Ovary (tissue), 3 donors: ENCODE measurements at regions not wholly inside any gene's neighbourhood (a gene's known extent, or its start where the extent isn't known, plus 50 kb on each side); places are given as distances from the start of the nearest gene placed in this dataset.

ENCODE experiments used
- EP300 ChIP-seq: sonication (generic); formaldehyde crosslinking; IDR thresholded peaks from one replicate; pipeline ENCODE4 v1.6.1; 2017; ENCODE audit warnings: antibody characterized with exemption
- POLR2A ChIP-seq: fragments of 450-650 bp; IDR thresholded peaks from one replicate; pipeline ENCODE4 v1.6.1; 2017; ENCODE audit warnings: antibody characterized with exemption, mild to moderate bottlenecking, moderate library complexity
- TF ChIP-seq, protein P1 (sequence below), 3 donors: fragments of 450-650 bp in 2 of 3; fragments of 200-600 bp in 1 of 3; IDR thresholded peaks; one replicate each; pipeline versions ENCODE4 v1.5.1 to v1.8.0; 2016 to 2022; ENCODE audit warnings: antibody characterized with exemption in 3 of 3, mild to moderate bottlenecking in 1 of 3
- donor health status: DM: no; HTN: no; CAD: no.

DNA sequence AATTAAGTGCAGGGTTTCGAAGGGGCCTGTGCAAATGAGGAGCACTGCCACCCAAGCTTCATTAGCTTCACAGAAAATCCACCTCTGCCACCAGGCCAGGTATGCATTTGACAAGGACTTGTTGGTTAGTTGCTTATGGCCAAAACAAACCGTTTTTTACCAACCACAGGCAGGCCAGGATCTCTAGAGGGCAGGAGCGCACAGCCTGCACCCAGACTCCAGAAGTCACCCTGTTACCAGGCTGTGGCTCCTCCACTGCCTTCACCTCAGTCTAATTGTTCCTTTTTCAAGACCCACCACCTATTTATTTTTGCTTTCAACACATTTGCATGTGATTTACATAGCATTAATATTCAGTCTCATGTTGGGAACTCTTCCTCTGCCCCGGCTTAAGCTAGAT is 78.3 kb upstream of the HSPA9 start:
- TF ChIP-seq, protein P1, sequence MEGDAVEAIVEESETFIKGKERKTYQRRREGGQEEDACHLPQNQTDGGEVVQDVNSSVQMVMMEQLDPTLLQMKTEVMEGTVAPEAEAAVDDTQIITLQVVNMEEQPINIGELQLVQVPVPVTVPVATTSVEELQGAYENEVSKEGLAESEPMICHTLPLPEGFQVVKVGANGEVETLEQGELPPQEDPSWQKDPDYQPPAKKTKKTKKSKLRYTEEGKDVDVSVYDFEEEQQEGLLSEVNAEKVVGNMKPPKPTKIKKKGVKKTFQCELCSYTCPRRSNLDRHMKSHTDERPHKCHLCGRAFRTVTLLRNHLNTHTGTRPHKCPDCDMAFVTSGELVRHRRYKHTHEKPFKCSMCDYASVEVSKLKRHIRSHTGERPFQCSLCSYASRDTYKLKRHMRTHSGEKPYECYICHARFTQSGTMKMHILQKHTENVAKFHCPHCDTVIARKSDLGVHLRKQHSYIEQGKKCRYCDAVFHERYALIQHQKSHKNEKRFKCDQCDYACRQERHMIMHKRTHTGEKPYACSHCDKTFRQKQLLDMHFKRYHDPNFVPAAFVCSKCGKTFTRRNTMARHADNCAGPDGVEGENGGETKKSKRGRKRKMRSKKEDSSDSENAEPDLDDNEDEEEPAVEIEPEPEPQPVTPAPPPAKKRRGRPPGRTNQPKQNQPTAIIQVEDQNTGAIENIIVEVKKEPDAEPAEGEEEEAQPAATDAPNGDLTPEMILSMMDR (IDR thresholded peaks at IDR 0.05): no peak
- no peak for TF ChIP-seq EP300
- TF ChIP-seq POLR2A: no peak
